Pulmonary artery endothelial cell (primary cell): ENCODE measurements at regions not wholly inside any gene's neighbourhood (a gene's known extent, or its start where the extent isn't known, plus 50 kb on each side); places are given as distances from the start of the nearest gene placed in this dataset.
"Not testable (repeated sequence)": the region's sequence is repeated elsewhere in the genome, so short reads cannot be mapped to it uniquely, and the experiment has no call there.

Experiments
- DNase-seq: peaks from one replicate; pipeline ENCODE4 v3.0.0-alpha.2; 2011; ENCODE audit warnings: low read depth, low spot score

DNA sequence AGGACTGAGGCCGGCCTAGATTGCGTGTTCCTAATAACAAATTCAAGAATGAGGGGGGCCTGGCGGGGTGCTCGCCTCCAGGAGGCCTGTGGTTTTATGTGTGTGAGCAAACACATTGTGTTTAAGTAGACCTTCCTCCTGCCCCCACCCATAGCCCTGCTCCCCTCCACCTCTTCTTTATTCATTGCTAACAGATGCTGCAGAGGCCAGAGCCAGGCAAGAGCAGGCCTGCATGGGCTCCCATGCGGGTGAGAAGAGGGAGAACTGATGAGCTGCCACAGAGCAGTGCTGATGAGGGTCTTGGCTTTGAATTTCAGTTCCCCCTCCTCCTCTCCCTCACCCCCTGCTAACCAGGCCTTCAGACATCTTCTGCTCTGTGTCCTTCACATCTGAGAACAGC, 154.6 kb downstream of the OSR1 start:
- no peak for DNase-seq

- DNase-seq = no peak
These were observed 156.4 kb downstream of the OSR1 start for GRCh38 chr2:19201911-19202462.

DNA sequence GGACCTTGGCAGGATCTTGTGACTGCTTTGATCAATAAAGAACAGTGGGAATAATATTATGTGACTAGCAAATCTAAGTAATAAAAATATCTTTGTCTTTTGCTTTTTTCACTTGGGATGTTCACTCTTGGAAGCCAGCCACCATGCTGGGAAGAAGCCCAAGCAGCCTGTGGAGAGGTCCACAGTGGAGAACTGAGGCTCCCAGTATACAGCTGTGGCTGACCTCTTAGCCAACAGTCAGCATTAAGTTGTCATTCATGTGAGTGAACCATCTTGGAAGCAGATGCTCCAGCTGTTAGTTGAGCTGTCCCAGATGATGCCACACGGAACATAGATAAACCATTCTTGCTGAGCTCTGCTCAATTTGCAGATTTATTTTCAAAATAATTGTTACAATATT, 160.0 kb downstream of the OSR1 start:
- DNase-seq = no peak

DNA sequence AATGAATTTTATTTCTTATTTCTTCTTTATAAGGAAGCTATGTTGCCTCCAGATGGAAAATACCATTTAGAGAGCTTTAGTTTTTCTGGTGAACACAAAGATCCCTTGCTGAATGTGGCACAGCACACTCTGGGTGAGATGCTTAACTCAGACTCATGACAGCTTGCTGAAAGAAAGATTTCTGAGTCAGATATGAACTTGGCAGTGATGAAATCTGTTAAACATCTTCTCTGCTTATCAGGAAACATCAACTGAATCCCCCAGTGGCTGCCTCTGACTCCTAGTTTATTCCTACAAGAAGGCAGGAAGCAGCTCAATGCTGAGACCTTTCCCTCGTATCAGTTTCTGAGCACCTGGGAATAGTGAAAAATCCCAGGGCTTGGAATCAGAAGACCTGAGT, 162.8 kb downstream of the OSR1 start:
- no peak for DNase-seq

DNA sequence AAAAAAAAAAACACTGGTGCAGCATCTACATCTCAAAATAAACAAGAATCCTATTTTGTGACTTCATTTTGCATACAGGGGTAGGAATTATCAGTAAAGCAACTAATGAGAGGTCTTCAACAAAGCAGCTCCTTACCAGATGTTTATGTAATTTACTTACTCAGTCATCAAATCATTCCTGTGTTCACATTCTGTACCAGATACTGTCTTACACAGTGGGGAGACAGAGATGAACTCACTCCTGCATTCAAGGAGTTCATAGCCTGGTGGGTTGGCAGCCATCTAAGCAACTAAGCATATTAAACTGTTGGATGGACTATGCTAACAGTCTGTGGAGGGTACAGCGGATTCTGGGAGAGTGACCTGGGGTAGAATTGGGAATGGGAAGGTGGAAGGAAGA, 169.0 kb downstream of the OSR1 start:
- no peak for DNase-seq

GRCh38 chr2:19187323-19188020, 171.0 kb downstream of the OSR1 start:
- no peak for DNase-seq

DNA sequence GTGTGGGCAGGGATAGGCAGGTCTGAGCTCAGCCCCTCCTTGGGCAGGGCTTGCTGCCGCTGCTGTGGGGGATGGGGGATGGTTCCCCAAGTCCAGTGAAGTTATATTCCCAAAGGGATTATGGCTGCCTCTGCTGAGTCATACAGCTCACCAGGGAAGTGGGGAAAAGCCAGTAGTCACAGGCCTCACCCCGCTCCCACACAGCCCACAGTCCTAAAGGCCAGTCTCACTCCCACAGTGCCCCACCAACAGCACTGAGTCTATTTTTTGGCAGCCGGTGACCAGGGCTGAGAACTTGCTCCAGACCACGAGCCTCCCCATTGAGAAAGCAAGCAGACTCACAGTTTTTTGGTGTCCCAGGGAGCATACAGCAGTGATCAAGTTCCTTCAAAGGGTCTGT, 173.3 kb downstream of the OSR1 start:
- no peak for DNase-seq

DNA sequence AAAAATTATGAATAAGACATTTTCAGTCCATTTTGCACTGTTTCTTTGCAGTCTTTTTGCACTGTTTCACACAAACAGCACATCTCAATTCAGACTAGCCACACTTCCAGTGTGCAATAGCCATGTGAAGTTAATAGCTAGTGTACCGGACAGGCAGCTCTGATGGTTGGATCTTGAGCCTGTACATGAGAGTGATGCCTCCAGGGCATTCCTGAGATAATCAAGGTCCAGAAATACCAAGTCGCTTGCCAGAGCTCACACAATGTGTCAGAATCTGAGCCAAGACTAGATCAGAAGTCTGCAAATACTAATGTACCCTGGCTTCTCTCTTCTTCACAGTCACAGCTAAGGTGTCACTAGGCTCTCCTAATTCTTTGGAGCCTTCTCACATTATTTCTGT, 180.2 kb downstream of the OSR1 start:
- no peak for DNase-seq

GRCh38 chr2:19176977-19177376, 181.4 kb downstream of the OSR1 start:
- no peak for DNase-seq

DNA sequence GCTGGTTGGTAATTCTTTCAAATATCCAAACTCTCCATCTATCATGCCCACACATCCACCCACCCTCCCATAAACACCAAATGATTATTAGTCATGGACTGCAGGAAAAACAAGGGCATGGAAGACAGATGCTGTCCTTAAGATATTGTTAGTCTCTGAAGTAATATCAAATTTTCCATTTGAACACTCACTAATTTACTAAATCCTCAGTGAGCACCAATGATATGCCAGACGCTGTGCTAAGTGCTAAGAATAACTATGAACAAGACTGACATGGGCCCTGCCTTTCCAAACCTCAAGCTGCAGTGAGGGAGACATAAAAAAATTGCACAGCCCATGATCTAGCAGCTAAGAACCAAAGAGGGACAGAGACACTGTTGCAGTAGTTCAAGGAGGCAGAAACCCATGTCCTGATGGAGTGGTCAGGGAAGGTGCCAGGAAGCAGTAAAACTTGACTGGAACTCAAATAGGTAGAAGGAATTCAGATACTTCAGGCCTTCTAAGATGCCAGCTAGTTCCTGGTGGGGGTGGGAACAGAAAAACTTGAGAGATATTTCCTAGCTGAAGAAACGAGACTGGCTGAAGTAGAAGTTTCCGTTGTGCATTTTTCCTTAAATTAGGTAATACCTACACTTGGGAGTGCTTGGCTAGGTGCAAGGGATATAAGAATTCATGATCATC, 182.1 kb downstream of the OSR1 start:
- DNase-seq = no peak

- no peak for DNase-seq
These were observed 184.2 kb downstream of the OSR1 start for GRCh38 chr2:19174176-19174575.

DNA sequence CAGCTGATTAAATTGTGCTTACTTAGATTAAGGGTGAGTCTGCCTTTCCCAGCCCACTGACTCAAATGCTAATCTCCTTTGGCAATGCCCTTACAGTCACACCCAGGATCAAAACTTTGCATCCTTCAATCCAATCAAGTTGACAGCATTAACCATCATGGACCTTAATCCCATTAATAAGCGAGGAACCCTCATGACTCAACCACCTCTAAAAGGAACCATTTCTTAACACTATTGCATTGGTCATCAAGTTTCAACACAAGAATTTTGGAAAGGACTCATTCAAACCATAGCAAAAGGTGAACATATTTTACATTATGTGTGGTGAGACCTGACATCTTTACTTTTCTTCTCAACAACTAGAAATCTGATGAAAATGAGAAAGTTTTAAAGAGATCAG, 187.0 kb downstream of the OSR1 start:
- DNase-seq = no peak

GRCh38 chr2:19169134-19169768, 189.2 kb downstream of the OSR1 start:
- no peak for DNase-seq

- not testable (repeated sequence) for DNase-seq
These were observed 194.3 kb downstream of the OSR1 start for GRCh38 chr2:19164099-19164498.

GRCh38 chr2:19158896-19159295, 199.5 kb downstream of the OSR1 start:
- no peak for DNase-seq

GRCh38 chr2:19158211-19158610, 200.2 kb downstream of the OSR1 start:
- no peak for DNase-seq

- DNase-seq = no peak
These were observed 201.8 kb downstream of the OSR1 start for GRCh38 chr2:19156646-19157045.

- DNase-seq = no peak
These were observed 207.7 kb downstream of the OSR1 start for GRCh38 chr2:19150726-19151125.

DNA sequence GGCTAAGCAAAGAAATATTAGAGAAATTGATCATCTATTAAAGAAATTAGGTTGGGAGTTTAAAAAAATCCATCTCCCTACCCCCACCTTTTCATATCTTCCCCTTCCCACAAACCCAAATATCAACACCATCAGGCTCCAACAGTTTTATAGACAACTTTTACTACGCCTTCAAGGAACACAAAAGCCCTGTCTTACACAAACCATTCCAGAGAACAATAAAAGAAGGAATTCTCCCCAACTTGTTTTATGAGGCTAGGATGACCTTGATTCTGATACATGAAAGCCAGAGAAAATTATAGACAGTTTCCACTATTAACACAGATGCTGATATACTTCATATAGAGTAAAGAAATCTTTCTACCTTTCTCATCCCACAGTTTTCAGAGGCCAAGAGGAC, 211.6 kb downstream of the OSR1 start:
- DNase-seq = no peak

DNA sequence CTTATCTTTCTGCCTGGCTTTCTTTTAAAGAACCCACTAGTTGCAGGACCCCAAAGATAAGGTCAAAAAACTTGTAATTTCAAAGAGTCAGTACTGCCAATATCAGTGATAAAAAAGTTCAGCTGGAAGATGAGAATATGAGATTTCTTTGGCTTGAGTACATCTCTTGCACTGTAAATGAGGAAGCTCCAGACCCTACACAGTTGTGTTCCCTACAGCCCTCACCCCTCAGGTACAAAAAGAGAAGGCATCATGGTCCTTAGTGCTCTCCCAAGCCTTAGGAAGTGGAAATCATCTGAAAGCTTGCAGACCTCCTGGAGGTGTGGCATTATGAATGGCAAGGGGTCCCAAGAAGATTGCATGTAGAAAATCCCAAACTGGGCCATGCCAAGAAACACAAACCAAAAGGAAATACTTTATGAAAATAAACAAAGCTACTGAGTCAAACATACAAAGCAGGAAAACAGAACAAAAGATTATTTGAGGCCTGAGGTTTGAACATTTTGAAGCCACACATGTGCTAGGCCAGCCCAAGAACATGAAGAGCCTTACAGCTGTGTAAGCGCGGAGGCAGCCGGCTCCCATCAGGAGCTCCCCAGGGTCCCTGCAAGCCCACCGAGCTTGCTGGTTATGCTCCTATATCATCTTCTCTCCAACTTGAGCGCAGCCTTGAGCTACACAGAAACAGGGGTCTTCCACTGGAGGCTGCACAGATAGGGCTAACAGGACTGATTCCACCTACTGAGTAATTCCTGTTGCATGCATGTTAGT, 217.0 kb downstream of the OSR1 start:
- no peak for DNase-seq

- no peak for DNase-seq
These were observed 217.8 kb downstream of the OSR1 start for GRCh38 chr2:19140463-19141208.
